ENCODE measurements at regions not wholly inside any gene's neighbourhood (a gene's known extent, or its start where the extent isn't known, plus 50 kb on each side); places are given as distances from the start of the nearest gene placed in this dataset.
"Not testable (repeated sequence)": the region's sequence is repeated elsewhere in the genome, so short reads cannot be mapped to it uniquely, and the experiment has no call there.

GRCh38 chr18:14395533-14395932 lies 147.9 kb downstream of the POTEC start:
- WGBS (ENCODE audit: low lambda C conversion rate), result 0% methylated on average over 1 of the region's 3 CpGs
- ATAC-seq, FAIRE-seq: not testable (repeated sequence)

GRCh38 chr18:14393563-14394103 lies 149.8 kb downstream of the POTEC start:
- in situ Hi-C loops (cut with HindIII; ENCODE audit: extremely low pct_ligation_motif_present, low pct_unique_long_range_greater_than_20kb); ATAC-seq; H3K4me3 ChIP-seq (replicated peaks in 1 of 3; ENCODE audit: insufficient read depth in 1 of 3, low read depth in 2 of 3, low read length in 3 of 3); H3K9ac ChIP-seq (ENCODE audit: insufficient read depth, low read depth, low read length); H3K9me3 ChIP-seq (ENCODE audit: low read length); H3K36me3 ChIP-seq (replicated peaks in 1 of 2; ENCODE audit: control insufficient read depth in 1 of 2, insufficient read depth in 2 of 2, low read length in 2 of 2); DNase-seq (ENCODE audit: low spot score); H3K4me1 ChIP-seq (ENCODE audit: insufficient read depth, low read length); H4K20me1 ChIP-seq (ENCODE audit: insufficient read depth, low read length); CTCF ChIA-PET (ENCODE audit: low intra/inter-chr PET ratio, low total read pairs); FAIRE-seq; H3K79me2 ChIP-seq (ENCODE audit: insufficient read depth, low read length); BruUV-seq (replicated peaks); POLR2A ChIA-PET; intact Hi-C loops (cut with micrococcal nuclease; ENCODE audit: unreplicated experiment); H2AFZ ChIP-seq (ENCODE audit: low read length); H3K27ac ChIP-seq (ENCODE audit: extremely low read length, insufficient read depth, low read length); H3K4me2 ChIP-seq (ENCODE audit: low read depth, low read length); H3K27me3 ChIP-seq (ENCODE audit: control insufficient read depth in 1 of 2, insufficient read depth in 2 of 2, low read length in 2 of 2): not testable (repeated sequence)
- 90% methylated on average over 13 of the region's 50 CpGs for WGBS (ENCODE audit: low lambda C conversion rate)

More at GRCh38 chr18:14395533-14395932, 147.9 kb downstream of the POTEC start:
- peak; percentile 59 for TF ChIP-seq STAG1 (CRISPR knock-in tag; IDR thresholded peaks at IDR 0.05)
- H3K9me3 ChIP-seq (ENCODE audit: low read length); H3K4me2 ChIP-seq (ENCODE audit: low read depth, low read length); intact Hi-C loops (cut with micrococcal nuclease; ENCODE audit: unreplicated experiment); H4K20me1 ChIP-seq (ENCODE audit: insufficient read depth, low read length); H3K4me1 ChIP-seq (ENCODE audit: insufficient read depth, low read length); in situ Hi-C loops (cut with HindIII; ENCODE audit: extremely low pct_ligation_motif_present, low pct_unique_long_range_greater_than_20kb); POLR2A ChIA-PET; DNase-seq (ENCODE audit: low spot score); H3K27me3 ChIP-seq (ENCODE audit: control insufficient read depth in 1 of 2, insufficient read depth in 2 of 2, low read length in 2 of 2); CTCF ChIA-PET (ENCODE audit: low intra/inter-chr PET ratio, low total read pairs); BruUV-seq (replicated peaks); H3K79me2 ChIP-seq (ENCODE audit: insufficient read depth, low read length); H3K27ac ChIP-seq (ENCODE audit: extremely low read length, insufficient read depth, low read length); H3K36me3 ChIP-seq (replicated peaks in 1 of 2; ENCODE audit: control insufficient read depth in 1 of 2, insufficient read depth in 2 of 2, low read length in 2 of 2); H3K4me3 ChIP-seq (replicated peaks in 1 of 3; ENCODE audit: insufficient read depth in 1 of 3, low read depth in 2 of 3, low read length in 3 of 3); H3K9ac ChIP-seq (ENCODE audit: insufficient read depth, low read depth, low read length); H2AFZ ChIP-seq (ENCODE audit: low read length): not testable (repeated sequence)

GRCh38 chr18:14392604-14393003 lies 150.8 kb downstream of the POTEC start:
- H3K27me3 ChIP-seq (ENCODE audit: control insufficient read depth in 1 of 2, insufficient read depth in 2 of 2, low read length in 2 of 2); ATAC-seq; H4K20me1 ChIP-seq (ENCODE audit: insufficient read depth, low read length); H3K4me1 ChIP-seq (ENCODE audit: insufficient read depth, low read length); FAIRE-seq; H3K9me3 ChIP-seq (ENCODE audit: low read length); in situ Hi-C loops (cut with HindIII; ENCODE audit: extremely low pct_ligation_motif_present, low pct_unique_long_range_greater_than_20kb); POLR2A ChIA-PET; DNase-seq (ENCODE audit: low spot score); H3K4me3 ChIP-seq (replicated peaks in 1 of 3; ENCODE audit: insufficient read depth in 1 of 3, low read depth in 2 of 3, low read length in 3 of 3); intact Hi-C loops (cut with micrococcal nuclease; ENCODE audit: unreplicated experiment); H3K4me2 ChIP-seq (ENCODE audit: low read depth, low read length); CTCF ChIA-PET (ENCODE audit: low intra/inter-chr PET ratio, low total read pairs); H2AFZ ChIP-seq (ENCODE audit: low read length); H3K79me2 ChIP-seq (ENCODE audit: insufficient read depth, low read length); H3K9ac ChIP-seq (ENCODE audit: insufficient read depth, low read depth, low read length); H3K27ac ChIP-seq (ENCODE audit: extremely low read length, insufficient read depth, low read length); H3K36me3 ChIP-seq (replicated peaks in 1 of 2; ENCODE audit: control insufficient read depth in 1 of 2, insufficient read depth in 2 of 2, low read length in 2 of 2); BruUV-seq (replicated peaks): not testable (repeated sequence)
- 83% methylated on average over 11 of the region's 24 CpGs for WGBS (ENCODE audit: low lambda C conversion rate)

GRCh38 chr18:14384961-14385360 lies 158.4 kb downstream of the POTEC start:
- ATAC-seq; in situ Hi-C loops (cut with HindIII; ENCODE audit: extremely low pct_ligation_motif_present, low pct_unique_long_range_greater_than_20kb); H3K9me3 ChIP-seq (ENCODE audit: low read length); CTCF ChIA-PET (ENCODE audit: low intra/inter-chr PET ratio, low total read pairs); POLR2A ChIA-PET; H4K20me1 ChIP-seq (ENCODE audit: insufficient read depth, low read length); H3K79me2 ChIP-seq (ENCODE audit: insufficient read depth, low read length); H3K27me3 ChIP-seq (ENCODE audit: control insufficient read depth in 1 of 2, insufficient read depth in 2 of 2, low read length in 2 of 2); BruUV-seq (replicated peaks); H3K36me3 ChIP-seq (replicated peaks in 1 of 2; ENCODE audit: control insufficient read depth in 1 of 2, insufficient read depth in 2 of 2, low read length in 2 of 2); H3K4me3 ChIP-seq (replicated peaks in 1 of 3; ENCODE audit: insufficient read depth in 1 of 3, low read depth in 2 of 3, low read length in 3 of 3); FAIRE-seq; H3K4me2 ChIP-seq (ENCODE audit: low read depth, low read length); intact Hi-C loops (cut with micrococcal nuclease; ENCODE audit: unreplicated experiment); H3K27ac ChIP-seq (ENCODE audit: extremely low read length, insufficient read depth, low read length); H2AFZ ChIP-seq (ENCODE audit: low read length); H3K9ac ChIP-seq (ENCODE audit: insufficient read depth, low read depth, low read length); H3K4me1 ChIP-seq (ENCODE audit: insufficient read depth, low read length); DNase-seq (ENCODE audit: low spot score): not testable (repeated sequence)
- 0% methylated on average over 1 of the region's 1 CpG for WGBS (ENCODE audit: low lambda C conversion rate)
